ENCODE measurements at regions not wholly inside any gene's neighbourhood (a gene's known extent, or its start where the extent isn't known, plus 50 kb on each side); places are given as distances from the start of the nearest gene placed in this dataset.

- POLR2A ChIA-PET: no interaction called here
- Histone ChIP-seq H3K4me1 (ENCODE audit: control insufficient read depth, insufficient read depth, low read length) (no peaks in the 10 kb centered on the region), H3K36me3 (ENCODE audit: control insufficient read depth, insufficient read depth, low read length) (no peaks in the 10 kb centered on the region), H3K4me3 (ENCODE audit: low read depth in 2 of 2, low read length in 2 of 2) (no peak overlapping the region), H3K9me3 (ENCODE audit: control insufficient read depth, insufficient read depth, low read depth, low read length) (no peaks in the 10 kb centered on the region), H3K27me3 (ENCODE audit: control insufficient read depth, insufficient read depth, low read length) (no peaks in the 10 kb centered on the region), H3K27ac (ENCODE audit: low read length) (no peak overlapping the region)
- ATAC-seq (no peak), DNase-seq (ENCODE audit: low read depth, low spot score) (no peak)
- TF ChIP-seq, protein P1, sequence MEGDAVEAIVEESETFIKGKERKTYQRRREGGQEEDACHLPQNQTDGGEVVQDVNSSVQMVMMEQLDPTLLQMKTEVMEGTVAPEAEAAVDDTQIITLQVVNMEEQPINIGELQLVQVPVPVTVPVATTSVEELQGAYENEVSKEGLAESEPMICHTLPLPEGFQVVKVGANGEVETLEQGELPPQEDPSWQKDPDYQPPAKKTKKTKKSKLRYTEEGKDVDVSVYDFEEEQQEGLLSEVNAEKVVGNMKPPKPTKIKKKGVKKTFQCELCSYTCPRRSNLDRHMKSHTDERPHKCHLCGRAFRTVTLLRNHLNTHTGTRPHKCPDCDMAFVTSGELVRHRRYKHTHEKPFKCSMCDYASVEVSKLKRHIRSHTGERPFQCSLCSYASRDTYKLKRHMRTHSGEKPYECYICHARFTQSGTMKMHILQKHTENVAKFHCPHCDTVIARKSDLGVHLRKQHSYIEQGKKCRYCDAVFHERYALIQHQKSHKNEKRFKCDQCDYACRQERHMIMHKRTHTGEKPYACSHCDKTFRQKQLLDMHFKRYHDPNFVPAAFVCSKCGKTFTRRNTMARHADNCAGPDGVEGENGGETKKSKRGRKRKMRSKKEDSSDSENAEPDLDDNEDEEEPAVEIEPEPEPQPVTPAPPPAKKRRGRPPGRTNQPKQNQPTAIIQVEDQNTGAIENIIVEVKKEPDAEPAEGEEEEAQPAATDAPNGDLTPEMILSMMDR (IDR thresholded peaks at IDR 0.05): no peak
- TF ChIP-seq TCF7L2 (IDR thresholded peaks at IDR 0.05; ENCODE audit: low read depth, low read length) (no peak), SIN3A (IDR thresholded peaks at IDR 0.05; ENCODE audit: borderline replicate concordance, insufficient read depth, low read depth, low read length) (no peak), REST (IDR thresholded peaks at IDR 0.05; ENCODE audit: insufficient read depth in 1 of 2, low read depth in 2 of 2, low read length in 1 of 2) (no peak), POLR2AphosphoS5 (IDR thresholded peaks at IDR 0.05; ENCODE audit: low read depth, low read length) (no peak)
- intact Hi-C loops (cut with micrococcal nuclease; ENCODE audit: unreplicated experiment) (no loop called here), in situ Hi-C loops (cut with HindIII; ENCODE audit: low pct_unique_long_range_greater_than_20kb, low sequenced_read_pairs) (no loop called here)
- CTCF ChIA-PET: no interaction called here
- no TSS peak for BruUV-seq (replicated peaks)
These were observed 126.1 kb upstream of the CHODL start for GRCh38 chr21:18118566-18118965.

DNA sequence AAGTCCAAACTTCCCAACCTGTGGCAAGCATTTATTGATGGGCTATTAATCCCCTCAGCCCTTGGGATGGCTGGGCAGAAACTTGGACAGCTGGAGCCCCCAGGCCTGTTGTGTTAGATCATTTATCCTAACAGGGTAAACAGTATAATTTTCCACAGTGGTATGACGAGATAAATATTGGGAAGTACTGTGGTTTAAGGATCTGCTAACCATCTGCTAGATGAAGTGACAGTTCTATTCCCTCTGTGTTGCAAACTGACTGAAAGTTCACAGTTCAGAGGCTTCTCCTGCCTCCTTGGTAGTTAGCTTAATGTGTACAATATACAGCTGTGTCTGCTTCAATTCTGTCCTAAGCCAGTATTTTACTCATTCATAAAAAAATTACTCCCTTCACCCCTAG lies 127.5 kb upstream of the CHODL start:
- no peak for DNase-seq (ENCODE audit: low read depth, low spot score)
- Histone ChIP-seq H3K4me3 (ENCODE audit: low read depth in 2 of 2, low read length in 2 of 2) (no peak overlapping the region), H3K36me3 (ENCODE audit: control insufficient read depth, insufficient read depth, low read length) (no peaks in the 10 kb centered on the region), H3K9me3 (ENCODE audit: control insufficient read depth, insufficient read depth, low read depth, low read length) (no peaks in the 10 kb centered on the region), H3K27ac (ENCODE audit: low read length) (no peak overlapping the region), H3K4me1 (ENCODE audit: control insufficient read depth, insufficient read depth, low read length) (no peaks in the 10 kb centered on the region), H3K27me3 (ENCODE audit: control insufficient read depth, insufficient read depth, low read length) (no peaks in the 10 kb centered on the region)
- no TSS peak for BruUV-seq (replicated peaks)
- ChIA-PET CTCF (no interaction called here), POLR2A (no interaction called here)
- no peak for ATAC-seq
- intact Hi-C loops (cut with micrococcal nuclease; ENCODE audit: unreplicated experiment): no loop called here
- no peak for TF ChIP-seq SIN3A (IDR thresholded peaks at IDR 0.05; ENCODE audit: borderline replicate concordance, insufficient read depth, low read depth, low read length)
- no peak for TF ChIP-seq POLR2AphosphoS5 (IDR thresholded peaks at IDR 0.05; ENCODE audit: low read depth, low read length)
- TF ChIP-seq, protein P1 (IDR thresholded peaks at IDR 0.05): no peak
- no peak for TF ChIP-seq REST (IDR thresholded peaks at IDR 0.05; ENCODE audit: insufficient read depth in 1 of 2, low read depth in 2 of 2, low read length in 1 of 2)
- no peak for TF ChIP-seq TCF7L2 (IDR thresholded peaks at IDR 0.05; ENCODE audit: low read depth, low read length)
- in situ Hi-C loops (cut with HindIII; ENCODE audit: low pct_unique_long_range_greater_than_20kb, low sequenced_read_pairs): no loop called here
